ENCODE measurements at regions not wholly inside any gene's neighbourhood (a gene's known extent, or its start where the extent isn't known, plus 50 kb on each side); places are given as distances from the start of the nearest gene placed in this dataset.

DNA sequence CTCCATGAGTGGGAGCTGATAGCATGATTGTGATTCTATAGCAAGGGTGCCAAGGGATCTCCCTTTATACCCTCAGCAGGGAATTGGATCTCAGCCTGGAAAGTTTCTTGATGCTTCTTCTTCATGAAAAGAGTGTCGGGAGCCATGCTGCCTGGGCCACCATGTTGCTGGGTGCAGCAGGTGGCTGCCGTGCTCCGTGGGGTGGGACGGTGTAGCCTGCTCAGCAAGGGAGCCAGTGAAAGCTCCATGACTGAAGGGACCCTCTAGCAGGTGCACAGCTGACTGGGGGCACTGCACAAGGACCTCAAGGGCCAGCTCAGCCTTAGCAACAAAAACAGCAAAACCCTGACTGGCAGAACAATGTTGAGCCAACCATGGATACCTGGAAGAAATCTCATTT, 368.9 kb upstream of the HS6ST1 start:
- peaks cover 0 to 3% (median 2%) of the 10 kb centered on the region in 3 donors for H3K27me3 Mint-ChIP-seq (ENCODE audit: low read depth in 3 of 3)
- peaks cover 23 to 28% of the 10 kb centered on the region in 2 donors for H3K4me1 Mint-ChIP-seq
- H3K4me3 Mint-ChIP-seq, result no peak overlapping the region
- H3K36me3 Mint-ChIP-seq, result no peaks in the 10 kb centered on the region
- no peak for DNase-seq
- H3K9me3 Mint-ChIP-seq, result no peaks in the 10 kb centered on the region
- H3K27ac Mint-ChIP-seq, result no peak overlapping the region

DNA sequence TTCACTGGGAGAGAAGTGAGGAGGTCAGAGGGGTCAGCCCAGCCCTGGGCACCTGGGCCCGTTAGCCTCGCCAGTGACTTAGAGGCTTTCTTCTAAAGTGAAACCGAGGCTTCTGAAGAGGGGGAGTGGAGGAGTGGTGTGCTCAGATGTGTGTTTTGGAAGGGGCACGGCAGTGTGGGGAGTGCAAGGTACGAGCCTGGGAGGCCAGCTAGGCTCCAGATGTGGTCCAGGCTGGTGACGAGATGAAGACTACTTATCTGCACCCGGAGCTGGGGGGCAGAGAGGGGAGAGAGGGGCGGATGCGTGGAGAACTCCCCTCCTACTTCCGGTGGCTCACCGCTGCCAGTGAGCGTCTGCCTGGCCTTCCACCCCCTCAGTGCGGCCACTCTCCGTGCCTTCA, 371.3 kb upstream of the HS6ST1 start:
- Mint-ChIP-seq H3K9me3 (no peaks in the 10 kb centered on the region), H3K4me1 (peaks cover 22 to 27% of the 10 kb centered on the region in 2 donors), H3K4me3 (no peak overlapping the region), H3K27me3 (ENCODE audit: low read depth in 3 of 3) (peaks cover 0 to 3% (median 0%) of the 10 kb centered on the region in 3 donors), H3K27ac (no peak overlapping the region), H3K36me3 (no peaks in the 10 kb centered on the region)
- no peak for DNase-seq

DNA sequence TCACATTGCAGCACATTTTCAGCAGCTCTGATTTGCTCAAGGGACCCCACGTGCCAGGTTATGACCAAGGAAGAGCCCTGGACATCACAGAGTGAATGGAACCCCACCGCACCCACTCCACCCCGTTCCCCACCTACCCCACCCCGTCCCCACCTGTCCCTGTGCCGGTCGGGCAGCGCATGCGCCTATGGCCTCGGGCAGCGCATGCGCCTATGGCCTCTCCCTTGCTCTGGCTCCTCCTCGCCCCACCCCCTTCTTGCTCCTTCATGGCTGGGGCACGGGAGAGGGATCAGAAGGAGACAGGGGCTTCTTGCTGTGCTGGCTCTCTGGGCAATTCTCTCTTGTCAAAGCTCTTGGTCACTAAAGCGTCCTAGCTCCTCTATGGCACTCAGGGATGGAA, 371.8 kb upstream of the HS6ST1 start:
- Mint-ChIP-seq H3K4me1 (peaks cover 18 to 23% of the 10 kb centered on the region in 2 donors), H3K4me3 (no peak overlapping the region), H3K9me3 (no peaks in the 10 kb centered on the region), H3K27ac (no peak overlapping the region), H3K27me3 (ENCODE audit: low read depth in 3 of 3) (peaks cover 0 to 6% (median 0%) of the 10 kb centered on the region in 3 donors), H3K36me3 (no peaks in the 10 kb centered on the region)
- no peak for DNase-seq

DNA sequence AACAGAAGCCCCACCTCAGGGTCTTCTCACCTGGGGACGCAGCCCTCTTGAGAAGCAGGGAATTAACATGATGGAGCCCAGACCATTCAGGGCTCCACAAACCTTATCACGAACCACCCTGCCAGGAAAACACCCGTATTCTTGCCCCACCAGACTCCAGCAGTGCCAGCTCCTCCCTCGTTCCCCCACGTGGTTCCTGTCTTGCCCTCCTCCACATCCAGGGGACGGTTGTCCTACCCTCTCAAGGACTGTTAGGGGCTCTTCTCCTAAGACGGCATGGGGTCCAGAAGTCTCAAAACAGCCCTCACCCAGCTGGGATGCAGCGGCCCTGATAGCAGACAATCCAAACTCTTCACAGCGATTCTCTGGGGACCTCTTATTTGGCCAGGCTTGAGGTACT, 372.2 kb upstream of the HS6ST1 start:
- Mint-ChIP-seq H3K9me3 (no peaks in the 10 kb centered on the region), H3K27me3 (ENCODE audit: low read depth in 3 of 3) (peaks cover 0 to 6% (median 0%) of the 10 kb centered on the region in 3 donors), H3K36me3 (no peaks in the 10 kb centered on the region), H3K27ac (no peak overlapping the region), H3K4me1 (peaks cover 15 to 18% of the 10 kb centered on the region in 2 donors), H3K4me3 (no peak overlapping the region)
- DNase-seq, result no peak

DNA sequence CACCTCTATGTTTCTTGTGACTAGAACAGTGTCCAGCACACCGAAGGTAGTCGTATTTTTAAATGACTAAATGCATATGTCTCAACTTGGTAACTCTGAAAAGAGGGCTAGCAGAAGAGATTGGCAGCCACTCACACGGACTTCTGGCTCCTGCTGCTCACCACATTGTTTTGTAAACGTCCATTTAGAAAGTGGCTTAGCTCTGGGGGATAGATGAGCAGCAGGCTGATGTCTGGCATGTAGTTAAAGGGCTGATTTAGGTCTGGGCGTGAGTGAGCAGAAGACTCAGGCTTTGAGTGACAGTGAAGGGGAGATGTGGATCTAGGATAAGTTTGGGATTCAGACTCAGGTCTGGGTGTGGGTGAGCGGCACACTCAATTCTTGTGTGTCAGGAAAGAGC, 372.9 kb upstream of the HS6ST1 start:
- Mint-ChIP-seq H3K4me3 (no peak overlapping the region), H3K9me3 (no peaks in the 10 kb centered on the region), H3K27me3 (ENCODE audit: low read depth in 3 of 3) (peaks cover 0 to 6% (median 0%) of the 10 kb centered on the region in 3 donors), H3K4me1 (peaks cover 8 to 12% of the 10 kb centered on the region in 2 donors), H3K36me3 (no peaks in the 10 kb centered on the region), H3K27ac (no peak overlapping the region)
- DNase-seq, result no peak

DNA sequence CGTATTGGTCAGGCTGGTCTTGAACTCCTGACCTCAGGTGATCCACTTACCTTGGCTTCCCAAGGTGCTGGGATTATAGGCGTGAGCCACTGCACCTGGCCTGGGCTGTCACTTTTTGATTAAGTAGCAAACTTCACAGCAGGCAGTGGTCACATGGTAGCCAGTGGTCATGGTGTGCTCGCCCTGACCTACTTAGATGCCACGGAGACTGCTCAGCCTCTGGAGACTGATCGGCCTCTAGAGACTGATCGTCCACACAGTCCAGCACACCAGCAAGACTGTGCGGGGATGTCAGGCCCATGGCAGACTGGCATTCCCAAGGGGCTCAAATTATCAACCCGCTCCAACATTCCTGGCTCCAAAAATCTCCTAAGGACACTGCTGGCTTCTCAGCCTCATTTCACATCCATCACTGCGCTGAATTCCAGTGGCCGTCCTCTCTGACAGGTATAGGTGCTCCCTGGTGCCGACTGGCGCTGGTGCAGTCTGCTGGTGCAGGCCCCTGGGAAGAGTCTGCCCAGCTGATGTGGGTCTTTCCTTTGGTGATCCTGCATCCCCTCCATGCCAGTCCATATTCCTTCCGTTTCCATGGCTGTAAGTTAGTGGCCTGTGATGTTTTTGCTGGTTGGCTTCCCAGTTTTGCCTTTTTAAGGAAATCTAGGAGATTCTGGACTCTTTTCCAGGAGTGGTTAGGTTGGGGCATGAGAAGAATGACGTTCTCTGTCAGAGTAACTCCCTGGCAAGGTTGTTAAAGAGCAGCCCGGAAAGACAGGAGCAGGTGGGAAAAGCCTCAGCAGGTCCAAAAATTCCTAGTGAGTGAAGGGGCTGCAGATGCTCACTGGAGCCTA, 374.5 kb upstream of the HS6ST1 start:
- Mint-ChIP-seq H3K27ac (no peak overlapping the region), H3K4me1 (no peaks in the 10 kb centered on the region), H3K4me3 (no peak overlapping the region)

DNA sequence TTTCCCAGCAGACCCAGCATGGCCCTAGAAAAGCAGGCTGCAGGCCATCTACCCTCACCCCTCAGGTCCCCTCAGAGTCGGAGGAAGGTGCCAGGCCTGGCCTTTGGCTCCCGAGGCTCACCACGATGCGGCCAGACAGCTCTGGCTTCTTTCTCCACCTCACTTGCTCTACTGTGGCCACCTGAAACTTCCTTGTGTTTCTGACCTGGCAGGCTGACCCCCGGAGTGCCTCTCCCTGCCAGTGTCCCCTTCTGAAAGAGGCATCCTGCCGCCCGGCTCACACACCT, 375.0 kb upstream of the HS6ST1 start:
- H3K4me3 Mint-ChIP-seq, result no peak overlapping the region
- H3K36me3 Mint-ChIP-seq, result no peaks in the 10 kb centered on the region
- H3K27me3 Mint-ChIP-seq (ENCODE audit: low read depth in 3 of 3), result peaks cover 0 to 4% (median 2%) of the 10 kb centered on the region in 3 donors
- no peak for DNase-seq
- no peak overlapping the region for H3K27ac Mint-ChIP-seq
- no peaks in the 10 kb centered on the region for H3K9me3 Mint-ChIP-seq
- H3K4me1 Mint-ChIP-seq, result no peaks in the 10 kb centered on the region

More for the DNA sequence above, 374.5 kb upstream of the HS6ST1 start:
- Mint-ChIP-seq H3K9me3 (no peaks in the 10 kb centered on the region), H3K27me3 (ENCODE audit: low read depth in 3 of 3) (peaks cover 0 to 6% (median 0%) of the 10 kb centered on the region in 3 donors), H3K36me3 (no peaks in the 10 kb centered on the region)
- DNase-seq, result no peak

DNA sequence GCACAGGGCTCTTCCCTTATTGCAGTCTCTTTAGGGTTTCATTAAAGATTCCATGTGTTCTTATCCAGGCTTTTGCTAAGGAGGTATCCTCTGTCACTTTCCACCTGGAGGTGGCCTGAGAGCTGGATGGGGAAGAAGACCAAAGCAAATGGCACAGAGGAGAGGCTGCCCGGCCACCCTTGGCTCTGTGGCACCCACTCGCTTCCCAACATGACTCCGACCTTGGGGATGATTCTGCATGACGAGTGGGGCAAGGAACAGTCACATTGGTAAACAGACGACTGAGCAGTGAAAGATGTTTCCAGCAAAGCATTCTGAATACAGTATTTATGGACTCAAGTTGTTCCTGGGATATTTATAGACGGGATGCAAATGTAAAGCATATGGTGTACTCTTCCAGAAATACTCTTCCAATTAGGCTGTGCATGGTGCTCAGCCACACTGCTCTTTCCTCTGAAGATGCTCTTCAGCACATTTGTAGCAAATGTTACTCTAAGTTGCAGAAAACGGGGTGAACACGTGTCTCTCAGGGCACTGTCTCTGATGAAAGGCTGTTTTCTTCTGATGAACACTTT, 377.1 kb upstream of the HS6ST1 start:
- peaks cover 0 to 6% (median 0%) of the 10 kb centered on the region in 6 donors for H3K9me3 Mint-ChIP-seq
- no peaks in the 10 kb centered on the region for H3K4me1 Mint-ChIP-seq
- H3K27me3 Mint-ChIP-seq (ENCODE audit: low read depth in 3 of 3), result peaks cover 2 to 6% (median 5%) of the 10 kb centered on the region in 3 donors
- DNase-seq, result no peak
- H3K36me3 Mint-ChIP-seq, result no peaks in the 10 kb centered on the region
- H3K27ac Mint-ChIP-seq, result no peak overlapping the region
- no peak overlapping the region for H3K4me3 Mint-ChIP-seq

DNA sequence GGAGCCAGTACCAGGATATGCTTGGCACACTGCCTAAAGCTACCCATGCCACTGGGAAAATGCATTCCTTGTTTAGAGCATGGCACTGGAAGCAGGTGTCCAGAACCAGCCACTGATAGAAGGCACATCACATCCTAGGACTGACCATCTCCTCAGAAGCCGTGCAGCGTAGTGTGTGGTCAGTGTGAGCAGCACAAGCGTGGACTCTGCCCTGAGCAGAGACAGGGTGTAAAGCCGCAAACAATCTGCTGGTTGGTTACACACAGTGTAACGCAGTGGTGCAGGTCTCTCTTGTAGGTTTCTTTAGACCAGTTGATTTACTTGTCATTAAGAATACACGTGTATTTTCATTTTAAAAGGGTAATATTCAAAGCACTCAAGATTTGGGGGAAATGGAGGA, 377.8 kb upstream of the HS6ST1 start:
- H3K27ac Mint-ChIP-seq, result no peak overlapping the region
- H3K9me3 Mint-ChIP-seq, result peaks cover 0 to 6% (median 0%) of the 10 kb centered on the region in 6 donors
- H3K4me3 Mint-ChIP-seq, result no peak overlapping the region
- H3K36me3 Mint-ChIP-seq, result no peaks in the 10 kb centered on the region
- peaks cover 2 to 6% (median 5%) of the 10 kb centered on the region in 3 donors for H3K27me3 Mint-ChIP-seq (ENCODE audit: low read depth in 3 of 3)
- DNase-seq, result no peak
- no peaks in the 10 kb centered on the region for H3K4me1 Mint-ChIP-seq

DNA sequence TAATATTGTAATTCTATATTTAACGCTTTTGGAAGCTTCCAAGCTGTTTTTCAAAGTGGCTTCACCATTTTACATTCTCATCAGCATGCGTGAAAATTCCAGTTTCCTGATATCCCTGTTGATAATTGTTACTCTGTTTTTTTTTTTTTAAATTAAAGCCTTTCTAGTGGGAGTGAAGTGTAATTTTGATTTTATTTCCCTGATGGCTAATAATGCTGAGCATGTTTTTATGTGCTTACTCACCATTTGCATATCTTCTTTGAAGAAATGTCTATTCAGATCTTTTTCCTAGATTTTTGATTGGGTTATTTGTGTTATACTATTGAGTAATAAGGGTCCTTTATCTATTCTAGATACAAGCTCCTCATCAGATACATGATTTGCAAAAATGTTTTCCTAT, 382.8 kb upstream of the HS6ST1 start:
- no peak overlapping the region for H3K27ac Mint-ChIP-seq
- peaks cover 2 to 6% (median 5%) of the 10 kb centered on the region in 3 donors for H3K27me3 Mint-ChIP-seq (ENCODE audit: low read depth in 3 of 3)
- no peaks in the 10 kb centered on the region for H3K4me1 Mint-ChIP-seq
- DNase-seq, result no peak
- H3K9me3 Mint-ChIP-seq, result peaks cover 0 to 7% (median 2%) of the 10 kb centered on the region in 6 donors
- no peaks in the 10 kb centered on the region for H3K36me3 Mint-ChIP-seq
- no peak overlapping the region for H3K4me3 Mint-ChIP-seq

DNA sequence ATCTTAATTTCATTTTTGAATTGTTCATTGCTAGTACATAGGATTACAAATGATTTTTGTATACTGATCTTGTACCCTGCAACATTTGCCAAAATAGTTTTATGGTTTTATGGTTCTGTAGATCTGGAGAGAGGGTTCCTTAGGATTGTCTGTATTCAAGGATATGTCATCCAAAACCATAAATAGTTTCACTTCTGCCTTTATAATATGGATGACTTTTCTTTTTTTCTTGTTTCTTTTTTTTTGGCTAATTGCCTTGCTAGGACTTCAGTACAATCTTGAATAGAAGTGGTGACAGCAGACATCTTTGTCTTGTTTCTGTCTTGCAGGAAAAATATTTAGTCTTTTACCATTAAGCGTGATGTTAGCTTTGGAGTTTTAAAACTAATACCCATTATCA, 383.9 kb upstream of the HS6ST1 start:
- DNase-seq, result no peak
- no peak overlapping the region for H3K27ac Mint-ChIP-seq
- H3K4me3 Mint-ChIP-seq, result no peak overlapping the region
- peaks cover 2 to 9% (median 5%) of the 10 kb centered on the region in 3 donors for H3K27me3 Mint-ChIP-seq (ENCODE audit: low read depth in 3 of 3)
- H3K4me1 Mint-ChIP-seq, result no peaks in the 10 kb centered on the region
- H3K9me3 Mint-ChIP-seq, result peaks cover 0 to 9% (median 4%) of the 10 kb centered on the region in 6 donors
- no peaks in the 10 kb centered on the region for H3K36me3 Mint-ChIP-seq

DNA sequence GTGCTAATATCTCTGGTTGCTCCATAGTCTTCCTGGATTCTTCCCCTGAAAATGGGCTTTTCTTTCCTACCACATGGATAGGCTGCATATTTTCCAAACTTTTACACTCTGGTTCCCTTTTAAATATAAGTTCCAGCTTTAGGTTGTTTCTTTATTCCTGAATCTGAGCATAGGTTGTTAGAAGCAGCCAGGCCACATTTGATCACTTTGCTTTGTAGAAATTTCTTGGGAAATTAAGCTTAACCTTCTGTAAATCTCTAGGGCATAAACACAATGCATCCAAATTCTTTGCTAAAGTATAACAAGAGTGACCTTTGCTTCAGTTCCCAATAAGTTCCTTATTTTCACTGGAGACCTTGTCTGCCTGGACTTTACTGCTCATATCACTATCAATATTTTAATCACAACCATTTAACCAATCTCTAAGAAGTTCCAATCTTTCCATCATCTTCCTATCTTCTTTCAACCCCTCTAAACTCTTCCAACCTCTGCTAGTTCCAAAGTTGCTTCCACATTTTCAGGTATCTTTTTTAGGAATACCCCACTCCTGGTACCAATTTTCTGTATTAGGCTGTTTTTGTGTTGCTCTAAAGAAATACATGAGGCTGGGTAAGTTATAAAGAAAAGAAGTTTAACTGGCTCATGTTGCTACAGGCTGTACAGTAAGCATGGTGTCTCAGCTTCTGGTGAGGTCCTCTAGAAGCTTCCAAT, 389.6 kb upstream of the HS6ST1 start:
- peaks cover 0 to 4% (median 0%) of the 10 kb centered on the region in 3 donors for H3K27me3 Mint-ChIP-seq (ENCODE audit: low read depth in 3 of 3)
- peaks cover 0 to 4% (median 0%) of the 10 kb centered on the region in 3 donors for H3K36me3 Mint-ChIP-seq
- no peak for DNase-seq
- H3K27ac Mint-ChIP-seq, result no peak overlapping the region
- no peak overlapping the region for H3K4me3 Mint-ChIP-seq
- peaks cover 12 to 37% (median 21%) of the 10 kb centered on the region in 6 donors for H3K9me3 Mint-ChIP-seq
- H3K4me1 Mint-ChIP-seq, result no peaks in the 10 kb centered on the region

DNA sequence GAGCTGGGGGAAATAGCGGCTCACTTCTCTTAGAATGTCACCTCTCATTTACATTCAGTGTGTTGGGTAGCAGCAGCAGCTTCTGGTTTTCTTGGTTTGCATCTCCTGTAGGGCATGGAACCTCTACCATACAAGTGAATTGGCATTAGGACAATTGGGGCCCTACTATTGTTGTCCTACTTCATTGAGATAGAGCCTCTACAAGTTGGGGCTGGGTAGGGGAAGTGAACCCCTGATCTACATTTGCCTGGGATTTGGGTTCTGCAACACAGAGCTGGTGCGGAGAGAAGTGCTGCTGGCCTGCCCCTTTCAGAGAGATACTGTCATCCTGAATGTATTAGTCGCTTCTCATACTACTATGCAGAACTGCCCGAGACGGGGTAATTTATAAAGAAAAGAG, 391.6 kb upstream of the HS6ST1 start:
- H3K4me3 Mint-ChIP-seq, result no peak overlapping the region

DNA sequence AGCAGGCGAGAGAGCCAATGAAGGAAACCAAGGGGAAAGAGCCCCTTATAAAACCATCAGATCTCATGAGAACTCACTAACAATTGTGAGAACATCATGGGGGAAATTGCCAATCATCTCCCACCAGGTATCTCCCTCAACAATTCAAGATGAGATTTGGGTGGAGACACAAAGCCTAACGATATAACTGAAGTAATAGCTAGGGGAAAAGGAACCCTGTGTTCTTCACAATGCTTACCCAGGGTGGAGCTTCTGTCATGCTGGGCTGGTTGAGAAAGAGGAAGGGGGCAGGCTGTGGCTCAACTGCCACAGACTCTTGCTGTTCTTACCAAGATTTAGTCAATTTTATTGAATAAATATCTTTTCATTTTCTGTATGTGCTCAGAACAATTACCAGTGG, 392.1 kb upstream of the HS6ST1 start:
- Mint-ChIP-seq H3K27me3 (ENCODE audit: low read depth in 3 of 3) (peaks cover 0 to 4% (median 0%) of the 10 kb centered on the region in 3 donors), H3K4me3 (no peak overlapping the region), H3K9me3 (peaks cover 15 to 37% (median 20%) of the 10 kb centered on the region in 6 donors), H3K4me1 (no peaks in the 10 kb centered on the region), H3K27ac (no peak overlapping the region), H3K36me3 (peaks cover 0 to 4% (median 0%) of the 10 kb centered on the region in 3 donors)
- DNase-seq, result no peak

More for the DNA sequence above, 391.6 kb upstream of the HS6ST1 start:
- no peak for DNase-seq
- Mint-ChIP-seq H3K36me3 (peaks cover 0 to 4% (median 0%) of the 10 kb centered on the region in 3 donors), H3K9me3 (peaks cover 15 to 37% (median 20%) of the 10 kb centered on the region in 6 donors), H3K4me1 (no peaks in the 10 kb centered on the region), H3K27me3 (ENCODE audit: low read depth in 3 of 3) (peaks cover 0 to 4% (median 0%) of the 10 kb centered on the region in 3 donors), H3K27ac (no peak overlapping the region)
